Fibroblast of villous mesenchyme (primary cell): ENCODE measurements at regions not wholly inside any gene's neighbourhood (a gene's known extent, or its start where the extent isn't known, plus 50 kb on each side); places are given as distances from the start of the nearest gene placed in this dataset.

Experiments
- DNase-seq: peaks from one replicate; pipeline ENCODE4 v3.0.0-alpha.2; 2010; ENCODE audit warnings: low read depth
- H3K4me3 ChIP-seq: 2 replicates; pipeline ENCODE4 v1.5.1; 2011; ENCODE audit warnings: low read depth, mild to moderate bottlenecking, low read length
- TF ChIP-seq, protein P1 (sequence below): IDR thresholded peaks from 2 replicates; pipeline ENCODE4 v1.5.1; 2012; ENCODE audit warnings: low read depth, mild to moderate bottlenecking, low read length; ENCODE audit not compliant: insufficient read depth

DNA sequence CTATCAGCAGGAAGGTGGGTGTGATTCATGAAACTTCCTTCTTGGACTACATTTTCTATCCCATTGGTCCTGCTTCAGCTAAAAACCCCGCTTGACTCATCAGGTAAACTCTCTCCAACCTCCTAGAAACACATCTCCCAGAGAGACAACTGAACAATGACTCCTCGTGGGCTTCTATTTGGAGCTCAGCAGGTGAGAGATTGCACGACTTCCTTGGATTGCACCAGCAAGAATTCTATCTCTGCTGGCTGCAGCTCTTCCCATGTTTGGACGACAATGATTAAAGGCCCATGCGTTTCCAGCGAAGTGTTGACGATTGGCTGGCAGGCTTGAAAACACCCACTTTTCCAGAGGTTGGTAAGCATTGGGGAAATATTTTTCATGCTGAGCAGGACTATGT, 216.1 kb upstream of the NTM start:
- DNase-seq = no peak
- TF ChIP-seq, protein P1, sequence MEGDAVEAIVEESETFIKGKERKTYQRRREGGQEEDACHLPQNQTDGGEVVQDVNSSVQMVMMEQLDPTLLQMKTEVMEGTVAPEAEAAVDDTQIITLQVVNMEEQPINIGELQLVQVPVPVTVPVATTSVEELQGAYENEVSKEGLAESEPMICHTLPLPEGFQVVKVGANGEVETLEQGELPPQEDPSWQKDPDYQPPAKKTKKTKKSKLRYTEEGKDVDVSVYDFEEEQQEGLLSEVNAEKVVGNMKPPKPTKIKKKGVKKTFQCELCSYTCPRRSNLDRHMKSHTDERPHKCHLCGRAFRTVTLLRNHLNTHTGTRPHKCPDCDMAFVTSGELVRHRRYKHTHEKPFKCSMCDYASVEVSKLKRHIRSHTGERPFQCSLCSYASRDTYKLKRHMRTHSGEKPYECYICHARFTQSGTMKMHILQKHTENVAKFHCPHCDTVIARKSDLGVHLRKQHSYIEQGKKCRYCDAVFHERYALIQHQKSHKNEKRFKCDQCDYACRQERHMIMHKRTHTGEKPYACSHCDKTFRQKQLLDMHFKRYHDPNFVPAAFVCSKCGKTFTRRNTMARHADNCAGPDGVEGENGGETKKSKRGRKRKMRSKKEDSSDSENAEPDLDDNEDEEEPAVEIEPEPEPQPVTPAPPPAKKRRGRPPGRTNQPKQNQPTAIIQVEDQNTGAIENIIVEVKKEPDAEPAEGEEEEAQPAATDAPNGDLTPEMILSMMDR = no peak

DNA sequence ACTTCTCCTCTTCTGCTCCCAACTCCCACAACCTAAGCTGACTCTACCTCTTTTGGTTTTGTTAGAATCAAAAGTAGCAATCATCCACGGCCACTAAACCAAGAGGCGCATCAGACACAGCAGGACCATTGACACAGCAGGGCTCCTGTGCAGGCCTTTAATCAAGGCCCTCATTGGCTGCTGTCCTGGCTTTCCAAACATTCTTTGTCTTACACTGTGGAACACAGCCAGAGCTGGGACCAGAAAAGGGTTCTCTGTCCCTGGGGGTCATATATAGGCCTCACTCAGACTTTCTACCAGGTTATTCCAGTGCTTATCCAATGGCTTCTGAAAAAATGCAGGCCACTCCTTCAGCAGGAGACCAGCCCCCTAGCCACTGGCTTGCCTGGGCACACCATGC, 212.7 kb upstream of the NTM start:
- TF ChIP-seq, protein P1 = no peak
- no peak overlapping the region for H3K4me3 ChIP-seq
- no peak for DNase-seq

More for the DNA sequence above, 216.1 kb upstream of the NTM start:
- H3K4me3 ChIP-seq = no peak overlapping the region

DNA sequence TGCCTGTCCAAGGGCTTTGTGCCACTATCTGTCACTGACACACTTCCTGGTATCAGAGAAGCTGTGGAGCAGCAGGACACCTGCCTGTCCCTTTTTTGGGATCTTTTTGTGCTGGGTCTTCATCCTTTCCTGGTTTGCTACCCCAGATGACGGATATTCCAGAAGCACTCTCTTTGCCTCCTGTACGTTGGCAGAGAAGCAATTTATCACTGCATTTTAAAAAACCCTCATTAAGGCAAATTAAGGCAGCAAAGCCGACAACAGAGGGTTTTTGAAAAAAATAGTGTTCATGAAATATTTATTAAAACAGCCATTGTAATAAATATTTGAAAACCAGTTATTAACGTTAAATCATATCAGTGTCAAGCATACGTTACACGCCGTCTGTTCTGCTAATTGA, 209.6 kb upstream of the NTM start:
- no peak for DNase-seq
- TF ChIP-seq, protein P1 = no peak
- H3K4me3 ChIP-seq = no peak overlapping the region

DNA sequence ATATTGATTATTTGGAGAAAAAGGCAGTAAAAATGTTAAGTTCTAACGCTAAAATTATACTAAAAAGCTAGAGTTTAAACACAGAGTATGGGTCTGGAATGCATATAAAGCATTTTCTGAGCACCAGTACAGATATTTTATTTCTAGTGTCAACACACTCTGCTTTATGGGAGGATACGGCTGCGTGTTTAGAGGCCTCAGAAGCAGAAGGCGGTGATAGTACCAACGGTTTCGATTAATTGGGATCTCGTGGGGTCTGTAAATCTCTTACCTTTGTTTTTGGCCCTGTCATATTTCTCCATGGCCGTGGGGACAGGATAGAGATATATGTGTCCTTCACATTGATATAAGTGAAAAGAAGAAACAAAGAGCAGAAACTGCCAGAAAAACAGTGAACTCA, 206.8 kb upstream of the NTM start:
- no peak for DNase-seq
- no peak overlapping the region for H3K4me3 ChIP-seq
- TF ChIP-seq, protein P1 = no peak

DNA sequence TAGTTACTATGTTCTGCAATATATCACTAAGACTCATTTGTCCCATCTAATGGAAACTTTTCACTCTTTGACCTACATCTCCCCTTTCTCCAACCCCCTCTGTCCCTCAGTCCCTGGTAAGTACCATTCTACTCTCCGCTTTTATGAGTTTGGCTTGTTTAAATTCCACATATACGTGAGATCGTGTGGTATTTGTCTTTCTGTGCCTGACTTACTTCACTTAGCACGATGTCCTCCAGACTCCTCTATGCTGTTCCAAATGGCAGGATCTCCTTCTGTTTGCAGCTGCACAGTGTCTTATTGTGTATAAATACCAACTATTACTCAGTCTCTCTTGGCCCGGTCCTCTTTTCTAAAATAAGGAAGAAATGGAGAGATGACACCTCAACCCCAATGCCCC, 205.4 kb upstream of the NTM start:
- TF ChIP-seq, protein P1 = no peak
- DNase-seq = no peak
- H3K4me3 ChIP-seq = no peak overlapping the region

DNA sequence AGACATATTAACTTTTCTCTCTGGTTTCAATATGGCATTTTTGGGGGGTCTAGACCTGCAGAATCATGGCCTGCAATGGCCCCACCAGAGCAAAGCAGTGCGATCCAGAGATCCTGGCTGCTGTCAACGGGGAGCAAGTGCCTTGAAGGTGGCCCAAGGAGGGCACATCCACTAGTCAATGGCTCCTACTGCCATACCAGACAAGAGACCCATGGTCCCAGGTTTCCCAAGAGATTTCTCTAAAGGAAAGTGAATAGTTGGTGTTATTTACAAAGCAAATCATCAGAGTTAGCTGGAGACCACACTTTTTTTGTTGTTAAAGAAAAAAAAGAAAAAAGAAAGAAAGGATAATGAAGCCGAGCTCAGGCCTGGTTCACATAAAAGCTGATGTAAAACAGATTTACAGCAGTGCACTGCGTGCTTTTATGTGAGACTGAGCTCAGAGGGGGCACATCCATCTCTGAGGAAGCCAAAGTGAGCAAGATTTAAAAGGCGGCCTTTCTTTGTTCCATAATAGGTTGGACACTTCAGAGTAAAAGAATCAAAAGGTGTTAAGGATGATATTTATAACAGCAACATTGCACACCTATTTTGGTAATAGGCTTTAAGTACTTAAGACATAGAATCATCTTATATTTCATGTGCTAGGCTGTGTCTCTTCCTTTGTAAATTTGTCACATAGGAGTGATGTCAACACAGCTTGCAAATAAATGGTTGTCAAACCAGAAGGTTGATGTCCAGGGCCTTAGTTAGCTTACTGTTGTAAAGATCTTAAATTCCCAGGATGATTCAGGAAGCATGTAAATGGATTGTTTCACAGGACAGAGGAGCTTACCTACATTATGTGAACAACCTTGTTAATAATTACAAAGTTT, 201.3 kb upstream of the NTM start:
- no peak for DNase-seq
- H3K4me3 ChIP-seq = no peak overlapping the region
- TF ChIP-seq, protein P1 = no peak

DNA sequence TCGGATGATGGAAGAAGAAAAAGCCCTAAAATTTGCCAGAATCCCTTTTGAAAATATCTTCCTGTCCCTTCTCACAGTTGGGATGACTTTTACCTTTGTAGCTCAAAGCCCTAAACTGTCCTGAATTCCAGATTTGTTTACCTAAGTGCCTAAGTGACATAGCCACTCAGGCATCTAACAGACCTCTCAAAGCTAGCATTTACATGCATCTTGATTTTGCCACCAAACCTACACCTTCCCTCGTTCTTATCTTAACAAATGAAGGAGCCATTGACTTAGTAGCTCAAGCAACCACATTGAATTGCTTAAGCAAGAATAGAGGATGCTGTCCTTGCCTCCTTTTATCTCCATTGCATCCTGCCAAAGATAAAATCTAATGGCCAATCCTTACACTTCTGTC, 198.4 kb upstream of the NTM start:
- TF ChIP-seq, protein P1 = no peak
- no peak overlapping the region for H3K4me3 ChIP-seq
- DNase-seq = no peak
